GM23338 (cell line): ENCODE measurements at regions not wholly inside any gene's neighbourhood (a gene's known extent, or its start where the extent isn't known, plus 50 kb on each side); places are given as distances from the start of the nearest gene placed in this dataset.

Source experiments
- ATAC-seq: fragments of 200-7000 bp; cut with Tn5 transposase; 3 replicates; pipeline ENCODE4 v1.9.1; 2020
- DNase-seq: peaks from one replicate; pipeline ENCODE4 v3.0.0-alpha.2; 2015; ENCODE audit warnings: low spot score
- H2AFZ ChIP-seq: fragments of 200-600 bp; sonication (generic); 2 replicates; pipeline ENCODE4 v1.8.0; 2016; ENCODE audit warnings: antibody characterized with exemption, mild to moderate bottlenecking, moderate library complexity
- H3F3A ChIP-seq: fragments of 200-600 bp; sonication (generic); replicated peaks from 2 replicates; pipeline ENCODE4 v1.8.0; 2017; ENCODE audit warnings: antibody characterized with exemption, mixed run types, low read depth
- H3K27ac ChIP-seq: fragments of 200-600 bp; sonication (generic); 2 replicates; pipeline ENCODE4 v1.6.1; 2016; ENCODE audit warnings: low read depth
- H3K27me3 ChIP-seq: fragments of 200-600 bp; sonication (generic); 2 replicates; pipeline ENCODE4 v1.8.0; 2016; ENCODE audit warnings: mild to moderate bottlenecking, mixed run types, moderate library complexity; ENCODE audit not compliant: insufficient read depth
- H3K36me3 ChIP-seq: fragments of 200-600 bp; sonication (generic); 2 replicates; pipeline ENCODE4 v1.8.0; 2016; ENCODE audit warnings: mild to moderate bottlenecking; ENCODE audit not compliant: insufficient read depth
- H3K4me1 ChIP-seq: fragments of 200-600 bp; sonication (generic); 2 replicates; pipeline ENCODE4 v1.8.0; 2016; ENCODE audit warnings: mild to moderate bottlenecking, moderate library complexity; ENCODE audit not compliant: insufficient read depth
- H3K4me2 ChIP-seq: fragments of 200-600 bp; sonication (generic); 2 replicates; pipeline ENCODE4 v1.7.1; 2017; ENCODE audit warnings: mixed run types
- H3K4me3 ChIP-seq: fragments of 200-600 bp; sonication (generic); 2 replicates; pipeline ENCODE4 v1.6.1; 2016; ENCODE audit warnings: mixed run types
- H3K79me2 ChIP-seq: fragments of 200-600 bp; sonication (generic); replicated peaks from 2 replicates; pipeline ENCODE4 v1.8.0; 2017; ENCODE audit warnings: mild to moderate bottlenecking; ENCODE audit not compliant: insufficient read depth
- H3K9me2 ChIP-seq: fragments of 200-600 bp; sonication (generic); 2 replicates; pipeline ENCODE4 v1.8.0; 2017; ENCODE audit not compliant: insufficient read depth
- H4K20me1 ChIP-seq: fragments of 200-600 bp; sonication (generic); replicated peaks from 2 replicates; pipeline ENCODE4 v1.8.0; 2017; ENCODE audit warnings: mild to moderate bottlenecking; ENCODE audit not compliant: insufficient read depth
- H3K27ac Mint-ChIP-seq: 2 replicates; pipeline ENCODE4 v1.8.0; 2020; ENCODE audit warnings: inconsistent platforms, mild to moderate bottlenecking, moderate library complexity, mixed read lengths
- H3K27me3 Mint-ChIP-seq: 3 replicates; pipeline ENCODE4 v1.8.0; 2022; ENCODE audit warnings: low read depth, mild to moderate bottlenecking, moderate library complexity, mixed read lengths, inconsistent platforms; ENCODE audit not compliant: insufficient read depth, poor library complexity
- H3K36me3 Mint-ChIP-seq: 3 replicates; pipeline ENCODE4 v1.8.0; 2021; ENCODE audit warnings: low read depth, mild to moderate bottlenecking, inconsistent platforms, moderate library complexity, mixed read lengths
- H3K4me1 Mint-ChIP-seq: 3 replicates; pipeline ENCODE4 v1.8.0; 2020; ENCODE audit warnings: mild to moderate bottlenecking, inconsistent platforms, mixed read lengths
- H3K4me3 Mint-ChIP-seq: 3 replicates; pipeline ENCODE4 v1.8.0; 2021; ENCODE audit warnings: moderate library complexity, mild to moderate bottlenecking, inconsistent platforms, mixed read lengths
- H3K9me3 Mint-ChIP-seq: 3 replicates; pipeline ENCODE4 v1.8.0; 2020; ENCODE audit warnings: moderate library complexity, mild to moderate bottlenecking, inconsistent platforms, mixed read lengths
- CTCF ChIP-seq, 2 experiments: fragments of 200-600 bp in 1 of 2; sonication (generic) in 1 of 2; conservative IDR thresholded peaks; 2 replicates each; pipeline versions ENCODE4 v1.5.1 to v1.6.1; 2016 to 2017; ENCODE audit warnings: antibody characterized with exemption in 2 of 2, low read depth in 2 of 2, mild to moderate bottlenecking in 2 of 2, moderate library complexity in 1 of 2
- ETS1 ChIP-seq: IDR thresholded peaks from 2 replicates; pipeline ENCODE4 v1.6.1; 2016; ENCODE audit warnings: antibody characterized with exemption
- EZH2 ChIP-seq: fragments of 200-600 bp; sonication (generic); IDR thresholded peaks from one replicate; pipeline ENCODE4 v1.8.0; 2017; ENCODE audit warnings: antibody characterized with exemption, mild to moderate bottlenecking, low read depth; ENCODE audit not compliant: unreplicated experiment
- EZH2phosphoT487 ChIP-seq: fragments of 200-600 bp; sonication (generic); IDR thresholded peaks from one replicate; pipeline ENCODE4 v1.8.1; 2018; ENCODE audit warnings: antibody characterized with exemption; ENCODE audit not compliant: unreplicated experiment
- JUNB ChIP-seq: IDR thresholded peaks from one replicate; pipeline ENCODE4 v1.6.1; 2016; ENCODE audit warnings: antibody characterized with exemption; ENCODE audit not compliant: unreplicated experiment
- NANOG ChIP-seq: IDR thresholded peaks from 2 replicates; pipeline ENCODE4 v1.6.1; 2016; ENCODE audit warnings: antibody characterized with exemption, borderline replicate concordance
- POLR2AphosphoS5 ChIP-seq: IDR thresholded peaks from 2 replicates; pipeline ENCODE4 v1.6.1; 2016; ENCODE audit warnings: antibody characterized with exemption, low read depth
- REST ChIP-seq: IDR thresholded peaks from one replicate; pipeline ENCODE4 v1.6.1; 2018; ENCODE audit warnings: antibody characterized with exemption; ENCODE audit not compliant: unreplicated experiment
- STAT1 ChIP-seq: IDR thresholded peaks from one replicate; pipeline ENCODE4 v1.6.1; 2016; ENCODE audit warnings: antibody characterized with exemption; ENCODE audit not compliant: unreplicated experiment
- ZNF331 ChIP-seq: fragments of 250-450 bp; sonication (Bioruptor Pico); IDR thresholded peaks from 2 replicates; pipeline ENCODE4 v1.5.0; 2020; ENCODE audit warnings: low read depth, mild to moderate bottlenecking, moderate library complexity
- ZNF462 ChIP-seq: fragments of 250-450 bp; sonication (Bioruptor Pico); IDR thresholded peaks from 2 replicates; pipeline ENCODE4 v1.5.0; 2020; ENCODE audit warnings: mild to moderate bottlenecking, moderate library complexity

GRCh38 chr6:37569317-37569716 is 69.6 kb upstream of the CCDC167 start:
- H2AFZ ChIP-seq: no peak overlapping the region; the same call in 1 of the 2 replicates
- no peaks in the 10 kb centered on the region for H3K79me2 ChIP-seq
- no peak overlapping the region for H3K4me3 ChIP-seq
- H3K36me3 ChIP-seq: no peaks in the 10 kb centered on the region
- Mint-ChIP-seq H3K27ac (no peak overlapping the region), H3K4me3 (no peak overlapping the region), H3K27me3 (peaks cover 14% of the 10 kb centered on the region), H3K4me1 (peaks cover 25% of the 10 kb centered on the region), H3K36me3 (no peaks in the 10 kb centered on the region), H3K9me3 (no peaks in the 10 kb centered on the region)
- H3K4me1 ChIP-seq: peaks cover 6% of the 10 kb centered on the region; the same call in 1 of the 2 replicates
- H3K27ac ChIP-seq: no peak overlapping the region
- ATAC-seq (no peak), DNase-seq (no peak)
- H3F3A ChIP-seq: no peaks in the 10 kb centered on the region
- no peaks in the 10 kb centered on the region for H3K27me3 ChIP-seq
- no peaks in the 10 kb centered on the region for H4K20me1 ChIP-seq
- no peak overlapping the region for H3K4me2 ChIP-seq
- no peak for TF ChIP-seq POLR2AphosphoS5
- TF ChIP-seq ETS1: no peak
- TF ChIP-seq NANOG: no peak
- TF ChIP-seq CTCF (conservative IDR thresholded peaks at IDR 0.05; ENCODE audit: low read depth in 2 of 2): no peak
- TF ChIP-seq STAT1: no peak
- TF ChIP-seq EZH2: no peak
- no peak for TF ChIP-seq REST
- TF ChIP-seq ZNF331 (CRISPR knock-in tag): no peak
- no peak for TF ChIP-seq EZH2phosphoT487
- H3K9me2 ChIP-seq: no peaks in the 10 kb centered on the region

- Mint-ChIP-seq H3K4me1 (peaks cover 21% of the 10 kb centered on the region), H3K36me3 (no peaks in the 10 kb centered on the region), H3K4me3 (peak overlapping the region; percentile 40), H3K27ac (no peak overlapping the region), H3K9me3 (no peaks in the 10 kb centered on the region), H3K27me3 (peaks cover 15% of the 10 kb centered on the region)
- Histone ChIP-seq H3K4me3 (no peak overlapping the region), H3F3A (no peaks in the 10 kb centered on the region), H3K27ac (no peak overlapping the region), H3K4me2 (no peak overlapping the region), H3K4me1 (peaks cover 6% of the 10 kb centered on the region; the same call in 1 of the 2 replicates), H4K20me1 (no peaks in the 10 kb centered on the region), H2AFZ (no peak overlapping the region), H3K36me3 (no peaks in the 10 kb centered on the region), H3K79me2 (no peaks in the 10 kb centered on the region), H3K9me2 (no peaks in the 10 kb centered on the region), H3K27me3 (no peaks in the 10 kb centered on the region)
- DNase-seq: no peak
- ATAC-seq: no peak
- TF ChIP-seq EZH2phosphoT487: no peak
- no peak for TF ChIP-seq ZNF462
- no peak for TF ChIP-seq JUNB
Measured at GRCh38 chr6:37566950-37567349, 67.3 kb upstream of the CCDC167 start.
